Heart left ventricle (tissue), 16 donors: ENCODE measurements at regions not wholly inside any gene's neighbourhood (a gene's known extent, or its start where the extent isn't known, plus 50 kb on each side); places are given as distances from the start of the nearest gene placed in this dataset.

Experiments used
- ATAC-seq, 4 donors: fragments of 200-7000 bp; cut with Tn5 transposase; one replicate each; pipeline ENCODE4 v1.9.1; 2020 to 2022; ENCODE audit warnings: moderate library complexity in 4 of 4, mild to moderate bottlenecking in 3 of 4, moderate number of reproducible peaks in 1 of 4
- DNase-seq, 5 donors: peaks; one replicate each; pipeline ENCODE4 v3.0.0-alpha.2; 2020
- H3K27ac ChIP-seq, 12 donors: fragments of 200-600 bp; sonication (generic) in 4 of 12; one replicate each; pipeline versions ENCODE4 v1.5.0 to v1.8.0; 2016 to 2022; ENCODE audit warnings: mild to moderate bottlenecking in 2 of 12
- H3K27me3 ChIP-seq, 9 donors: fragments of 200-600 bp; sonication (generic) in 2 of 9; one replicate each; pipeline versions ENCODE4 v1.5.1 to v1.8.0; 2016 to 2022; ENCODE audit warnings: mild to moderate bottlenecking in 3 of 9
- H3K36me3 ChIP-seq, 9 donors: fragments of 200-600 bp; sonication (generic) in 2 of 9; one replicate each; pipeline versions ENCODE4 v1.5.0 to v1.8.0; 2018 to 2022; ENCODE audit warnings: mild to moderate bottlenecking in 2 of 9
- H3K4me1 ChIP-seq, 12 donors: fragments of 200-600 bp; sonication (generic) in 4 of 12; one replicate each; pipeline versions ENCODE4 v1.5.0 to v1.8.0; 2016 to 2022; ENCODE audit warnings: mild to moderate bottlenecking in 3 of 12
- H3K4me3 ChIP-seq, 12 donors: fragments of 200-600 bp; sonication (generic) in 4 of 12; one replicate each; pipeline versions ENCODE4 v1.5.0 to v1.8.0; 2017 to 2022; ENCODE audit warnings: mild to moderate bottlenecking in 9 of 12, moderate library complexity in 4 of 12
- H3K9me3 ChIP-seq, 12 donors: fragments of 200-600 bp; sonication (generic) in 4 of 12; one replicate each; pipeline versions ENCODE4 v1.5.0 to v1.8.0; 2016 to 2022; ENCODE audit warnings: mild to moderate bottlenecking in 1 of 12
- CTCF ChIP-seq, 12 donors: fragments of 200-600 bp; sonication (generic) in 4 of 12; IDR thresholded peaks; one replicate each; pipeline versions ENCODE4 v1.5.0 to v1.8.0; 2018 to 2022; ENCODE audit warnings: antibody characterized with exemption in 12 of 12, mild to moderate bottlenecking in 5 of 12
- POLR2A ChIP-seq, 2 donors: fragments of 450-650 bp; IDR thresholded peaks; one replicate each; pipeline ENCODE4 v1.6.1; 2017; ENCODE audit warnings: antibody characterized with exemption in 2 of 2, mild to moderate bottlenecking in 2 of 2, moderate library complexity in 2 of 2
- WGBS, 4 donors: extraction: QIAGEN DNeasy Blood & Tissue Kit in 2 of 4; methylation state at CpG; one replicate each; pipeline versions ENCODE4 v1.1.5 to v1.1.7; 2013 to 2018; 5-methylcytosine and 5-hydroxymethylcytosine counted together
- intact Hi-C, 10 donors: fragments of 100-400 bp; cut with DNase I; formaldehyde crosslinking; loops; one replicate each; pipeline versions ENCODE4 v1.11.1 to v1.14.2; 2022
- donor health status: ischemic (EF 13 %, LVEDD 7.1; RV severe dilation, severe dysfunction).
- donor health status: healthy with polysubstance abuse.
- donor health status: DM: no; HTN: yes; CAD: no.
- donor health status: DM: no; HTN: no; CAD: no.
- donor health status: ischemic (EF 25% LVEDD 6.9; RV normal size, moderate dysfunction).
- donor health status: ischemic (EF 25% LVEDD 5.7; RV mildly dilated, moderate dysfunction).
- donor health status: healthy.
- donor health status: DM: yes; HTN: yes; CAD: no.
- donor health status: ischemic (EF 35%, LVEDD 5.7; RV mildly dilated, moderate dysfunction).
- donor health status: nonischemic (EF 11% LVEDD 7.7; RV severe dilation, severe dysfunction).
- donor health status: DM: yes; HTN: yes; CAD: no.
- donor health status: PGD.
- donor health status: ischemic (EF 29% LVEDD 5.4; RV normal size, mild dysfunction).
- donor health status: nonischemic (EF 23%, LVEDD 6.1; RV moderate dilation, normal function).

- Histone ChIP-seq H3K27me3 (no peaks in the 10 kb centered on the region), H3K27ac (no peak overlapping the region), H3K36me3 (no peaks in the 10 kb centered on the region), H3K4me1 (no peaks in the 10 kb centered on the region), H3K9me3 (peaks cover 0 to 21% (median 0%) of the 10 kb centered on the region in 12 donors), H3K4me3 (no peak overlapping the region)
- intact Hi-C loops: no loop called here
- 83 to 94% (median 86%) methylated on average over 1 of the region's 1 CpG for WGBS, 4 donors
- TF ChIP-seq POLR2A (IDR thresholded peaks at IDR 0.05): no peak
- no peak for TF ChIP-seq CTCF (IDR thresholded peaks at IDR 0.05)
- DNase-seq (no peak), ATAC-seq (no peak)
Measured at GRCh38 chr1:80579055-80579454, 1221.7 kb upstream of the ADGRL2 start.

GRCh38 chr1:80566867-80567266 lies 1233.9 kb upstream of the ADGRL2 start:
- no peak overlapping the region for H3K4me3 ChIP-seq
- ATAC-seq: no peak
- no peaks in the 10 kb centered on the region for H3K36me3 ChIP-seq
- no peaks in the 10 kb centered on the region for H3K4me1 ChIP-seq
- 11 to 21% (median 18%) methylated on average over 2 of the region's 2 CpGs for WGBS, 4 donors
- no peak overlapping the region for H3K27ac ChIP-seq
- intact Hi-C loops: no loop called here
- H3K27me3 ChIP-seq: no peaks in the 10 kb centered on the region
- DNase-seq: no peak
- no peak for TF ChIP-seq CTCF (IDR thresholded peaks at IDR 0.05)
- TF ChIP-seq POLR2A (IDR thresholded peaks at IDR 0.05): no peak
- peaks cover 0 to 24% (median 0%) of the 10 kb centered on the region in 12 donors for H3K9me3 ChIP-seq

GRCh38 chr1:80566123-80566522 lies 1234.6 kb upstream of the ADGRL2 start:
- no peaks in the 10 kb centered on the region for H3K36me3 ChIP-seq
- H3K4me3 ChIP-seq: no peak overlapping the region
- ATAC-seq: no peak
- no peak for DNase-seq
- intact Hi-C loops: no loop called here
- no peaks in the 10 kb centered on the region for H3K27me3 ChIP-seq
- WGBS, 4 donors: 72 to 86% (median 78%) methylated on average over 1 of the region's 1 CpG
- TF ChIP-seq POLR2A (IDR thresholded peaks at IDR 0.05) (no peak), CTCF (IDR thresholded peaks at IDR 0.05) (no peak)
- peaks cover 0 to 20% (median 0%) of the 10 kb centered on the region in 12 donors for H3K9me3 ChIP-seq
- no peak overlapping the region for H3K27ac ChIP-seq
- H3K4me1 ChIP-seq: no peaks in the 10 kb centered on the region

GRCh38 chr1:80565406-80565805 lies 1235.3 kb upstream of the ADGRL2 start:
- Histone ChIP-seq H3K36me3 (no peaks in the 10 kb centered on the region), H3K4me1 (no peaks in the 10 kb centered on the region), H3K4me3 (no peak overlapping the region), H3K27me3 (no peaks in the 10 kb centered on the region), H3K9me3 (peaks cover 0 to 16% (median 0%) of the 10 kb centered on the region in 12 donors), H3K27ac (no peak overlapping the region)
- WGBS, 4 donors: 43 to 61% (median 51%) methylated on average over 1 of the region's 1 CpG
- ATAC-seq (no peak), DNase-seq (no peak)
- TF ChIP-seq POLR2A (IDR thresholded peaks at IDR 0.05): no peak
- TF ChIP-seq CTCF (IDR thresholded peaks at IDR 0.05): no peak
- intact Hi-C loops: no loop called here
